HG02610 (cell line): ENCODE measurements at regions not wholly inside any gene's neighbourhood (a gene's known extent, or its start where the extent isn't known, plus 50 kb on each side); places are given as distances from the start of the nearest gene placed in this dataset.
"Not testable (repeated sequence)": the region's sequence is repeated elsewhere in the genome, so short reads cannot be mapped to it uniquely, and the experiment has no call there.

Experiments
- ATAC-seq: cut with Tn5 transposase; IDR thresholded peaks from one replicate; pipeline ENCODE4 v1.9.1; 2021; ENCODE audit warnings: mild to moderate bottlenecking, moderate library complexity; ENCODE audit not compliant: unreplicated experiment

DNA sequence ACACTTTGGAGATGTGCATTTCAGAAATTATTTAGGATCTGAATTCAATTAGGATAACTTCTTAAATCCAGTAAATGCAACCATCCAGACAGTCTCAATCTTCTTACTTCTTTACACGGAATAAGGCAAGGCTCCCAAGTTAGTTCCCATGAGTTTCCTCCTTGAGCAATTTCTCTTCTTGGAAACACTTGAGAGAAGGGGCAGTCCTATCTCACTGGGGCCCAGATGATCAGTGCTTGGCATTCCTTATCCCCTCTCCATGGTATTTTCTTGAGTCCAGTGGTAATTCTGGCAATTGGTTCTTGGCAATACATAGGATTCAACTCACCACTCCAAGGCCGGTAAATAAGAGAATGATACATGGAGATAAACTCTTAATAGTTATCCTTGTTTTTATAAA lies 87.1 kb upstream of the PTHLH start:
- no peak for ATAC-seq

DNA sequence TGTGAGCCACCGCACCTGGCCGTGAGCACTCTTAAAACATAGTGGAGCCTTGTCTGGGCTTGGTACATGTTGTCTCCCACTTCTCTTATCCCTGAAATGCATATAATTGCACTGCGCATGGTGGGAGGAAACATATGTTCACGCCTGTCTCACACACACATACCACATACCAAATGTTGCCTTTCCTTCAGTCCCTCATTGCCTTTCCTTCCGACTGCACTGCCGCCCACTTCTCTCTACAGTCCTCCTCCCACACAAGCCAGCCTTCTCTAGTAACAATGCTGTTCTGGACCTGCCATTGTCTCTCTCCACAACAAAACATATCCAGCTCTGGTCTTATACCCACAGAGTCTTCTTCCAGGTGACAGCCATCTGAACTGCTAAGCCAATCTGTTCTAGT lies 88.3 kb upstream of the PTHLH start:
- no peak for ATAC-seq

DNA sequence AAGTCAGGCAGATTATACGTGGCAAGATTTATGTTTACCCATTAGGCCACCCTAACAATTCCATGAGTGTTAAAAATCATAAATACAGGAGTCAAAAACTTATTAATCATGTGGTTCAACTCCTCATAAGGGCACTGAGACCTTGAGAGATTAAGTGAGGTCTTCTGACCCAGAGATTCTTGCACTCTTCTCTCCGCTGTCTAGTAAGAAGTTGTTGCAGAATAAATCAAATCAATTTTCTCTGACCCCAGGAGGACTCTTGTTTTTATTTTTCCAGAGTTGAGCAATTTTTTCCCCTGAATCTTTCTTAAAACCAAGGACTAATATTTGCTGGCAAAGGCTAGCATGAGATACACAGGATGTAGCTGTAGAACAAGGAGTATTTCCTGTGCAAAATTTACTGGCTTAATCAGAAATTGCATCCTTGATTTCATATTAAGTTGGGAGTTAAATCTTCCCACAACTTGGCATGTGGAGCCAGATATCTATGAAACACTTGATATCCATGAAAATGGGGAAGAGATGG lies 90.9 kb upstream of the PTHLH start:
- no peak for ATAC-seq

DNA sequence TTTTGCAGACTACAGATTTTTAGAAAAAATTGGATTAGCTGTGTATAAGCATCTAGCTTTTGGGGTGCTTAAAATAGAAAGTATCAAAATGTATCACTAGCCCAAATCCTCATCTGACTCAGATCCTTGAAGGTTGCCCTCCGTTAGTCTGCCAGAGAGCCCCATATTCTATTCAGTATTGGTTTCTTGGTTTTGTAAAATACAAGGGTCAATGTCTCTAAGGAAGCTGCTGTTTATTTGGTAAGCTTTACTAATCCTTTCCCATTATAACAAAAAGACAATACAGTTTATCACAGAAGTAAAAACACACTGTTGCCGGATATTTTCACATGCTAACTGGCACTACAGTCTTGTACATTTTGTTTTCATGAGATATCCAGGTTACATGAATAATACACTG lies 92.8 kb upstream of the PTHLH start:
- peak; percentile 70 for ATAC-seq

DNA sequence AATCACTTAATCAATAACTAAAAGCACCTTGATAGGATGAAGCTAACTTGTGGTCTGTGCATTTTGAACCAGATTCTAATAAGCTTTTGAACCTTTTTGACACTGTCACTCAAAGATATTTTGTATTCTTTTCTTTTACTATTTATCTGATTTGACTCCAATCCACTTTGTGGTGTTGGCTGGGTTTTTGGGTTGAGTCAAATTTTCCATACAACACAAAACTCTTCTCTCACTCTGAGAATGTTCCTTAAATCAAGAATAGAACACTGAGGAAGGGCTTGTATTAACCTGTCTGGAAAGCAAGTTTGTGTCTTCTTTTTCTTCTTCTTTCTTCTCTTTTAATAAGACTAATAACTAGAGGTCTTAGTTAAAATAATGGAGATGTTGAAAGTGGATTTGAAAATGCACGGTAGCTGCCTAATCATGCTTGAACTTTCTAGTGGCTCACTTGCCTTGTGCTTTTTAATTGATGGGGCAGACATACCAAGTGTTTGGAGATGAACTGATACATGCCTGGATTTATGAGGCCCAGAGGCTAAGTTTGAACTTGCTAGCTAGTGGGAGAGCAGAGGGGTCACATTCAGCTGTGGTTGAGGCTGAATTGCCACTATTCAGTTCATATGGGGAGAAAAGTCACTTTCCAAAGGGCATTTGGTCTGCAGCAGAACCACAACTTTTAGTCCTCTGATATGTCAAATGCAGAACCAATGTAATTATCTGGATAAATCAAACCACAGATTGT lies 93.5 kb upstream of the PTHLH start:
- peak; percentile 54 for ATAC-seq

DNA sequence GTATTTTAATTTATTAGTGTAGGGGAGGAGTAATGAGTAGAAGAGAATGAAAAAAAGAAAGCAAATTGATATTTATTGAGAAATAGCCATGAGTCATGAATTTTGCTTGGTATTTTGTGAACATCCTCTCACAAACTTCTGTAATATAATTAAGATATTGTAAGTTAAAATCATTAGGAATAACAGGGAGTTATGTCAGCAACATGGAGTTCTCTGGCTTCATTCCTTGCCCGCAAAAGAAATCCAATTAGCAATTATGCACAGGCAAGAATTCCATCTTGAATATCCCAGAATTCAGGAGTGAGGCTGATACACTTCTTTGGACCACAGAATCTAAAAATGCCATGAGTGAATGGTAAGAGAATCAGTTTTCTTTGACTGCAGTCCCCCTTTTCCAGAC lies 94.3 kb upstream of the PTHLH start:
- ATAC-seq = no peak

DNA sequence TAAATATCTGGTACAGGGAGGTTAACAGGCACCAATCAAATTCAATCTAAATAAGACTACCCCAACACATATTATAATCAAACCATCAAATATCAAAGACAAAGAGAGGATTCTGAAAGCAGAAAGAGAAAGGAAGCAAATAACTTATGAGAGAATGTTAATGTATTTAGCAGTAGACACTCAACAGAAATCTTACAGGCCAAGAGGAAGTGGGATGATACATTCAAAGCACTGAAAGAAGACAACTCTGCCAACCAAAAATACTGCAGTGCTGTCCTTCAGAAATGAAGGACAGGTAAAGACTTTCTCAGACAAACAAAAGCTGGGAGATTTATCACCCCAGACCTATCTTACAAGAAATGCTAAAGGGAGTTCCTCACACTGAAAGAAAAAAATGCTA lies 95.9 kb upstream of the PTHLH start:
- ATAC-seq = no peak

DNA sequence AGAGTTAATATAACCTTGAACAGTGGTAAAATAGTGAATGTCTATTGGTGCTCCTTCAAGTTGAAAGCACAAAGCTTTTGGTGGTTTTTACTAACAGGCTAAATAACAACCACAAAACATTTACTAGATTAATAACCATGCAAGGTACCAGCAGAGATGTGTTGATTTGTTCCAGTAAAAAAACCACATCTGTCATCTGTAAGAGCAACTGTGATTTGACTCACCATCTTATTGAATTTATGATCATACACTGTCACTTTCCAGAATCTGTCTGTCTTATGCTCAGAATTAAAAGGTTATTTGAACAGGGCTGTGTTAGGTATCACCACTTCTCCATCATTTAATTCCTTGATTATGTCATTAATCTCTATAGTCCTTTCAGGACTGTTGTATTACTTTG lies 107.0 kb upstream of the PTHLH start:
- no peak for ATAC-seq

DNA sequence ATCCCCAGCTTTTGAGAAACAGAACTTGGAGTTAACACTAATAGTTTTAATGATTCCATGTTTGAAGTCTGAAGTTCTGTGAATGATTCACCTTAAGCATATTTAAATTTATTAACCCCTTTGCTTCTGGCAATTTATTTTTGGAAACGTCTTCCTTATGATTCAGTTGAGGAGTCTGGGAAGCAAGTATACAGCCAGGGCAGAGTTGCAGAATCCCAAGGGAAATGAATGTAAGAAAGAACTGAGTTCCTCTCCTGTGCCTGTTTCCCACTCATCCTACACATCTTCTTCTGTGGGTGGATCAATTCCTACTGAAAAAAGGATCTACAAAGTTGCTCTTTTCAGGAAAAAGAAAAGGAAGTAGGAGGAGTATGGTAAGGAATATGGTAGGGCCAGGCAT lies 108.2 kb upstream of the CCDC91 start:
- ATAC-seq = no peak

DNA sequence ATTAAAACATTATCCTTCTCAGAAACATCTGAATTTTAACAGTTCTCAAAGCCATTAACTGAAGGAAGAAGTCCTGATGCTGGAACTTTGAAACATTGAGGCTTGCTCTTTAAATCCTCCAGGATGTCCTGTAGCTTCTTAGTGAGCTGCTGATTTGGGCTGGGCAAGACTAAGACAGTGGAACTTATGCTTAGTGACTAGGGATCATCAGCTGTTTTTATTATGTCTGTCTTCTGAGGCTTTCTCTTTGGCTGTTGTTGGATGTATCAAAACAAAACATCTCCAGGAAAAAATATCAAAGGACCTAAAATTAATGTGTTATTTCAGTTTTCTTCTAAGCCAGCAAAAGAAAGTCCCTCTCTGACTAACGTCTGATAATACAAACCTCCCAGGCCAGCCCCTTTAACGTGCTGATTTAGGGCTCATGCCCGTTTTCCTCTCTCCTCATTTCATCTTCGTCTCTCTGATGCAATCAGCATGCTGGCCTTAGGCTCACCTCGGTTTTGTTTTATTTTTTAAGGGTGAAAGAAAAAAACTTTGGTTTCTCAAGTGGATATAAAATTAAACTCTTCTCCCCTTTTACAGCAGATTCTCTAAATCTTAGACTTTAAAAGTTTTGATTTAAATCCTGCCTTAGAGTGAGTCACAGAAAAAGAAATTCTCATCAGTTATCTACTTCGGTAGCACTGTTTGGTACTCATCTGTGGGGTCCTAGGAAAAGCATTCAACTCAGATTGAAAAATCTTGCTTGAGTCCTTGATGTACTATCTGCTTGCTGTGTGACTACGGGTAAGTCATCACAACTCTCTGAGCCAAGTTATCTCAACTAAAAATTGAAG lies 106.2 kb upstream of the CCDC91 start:
- no peak for ATAC-seq

DNA sequence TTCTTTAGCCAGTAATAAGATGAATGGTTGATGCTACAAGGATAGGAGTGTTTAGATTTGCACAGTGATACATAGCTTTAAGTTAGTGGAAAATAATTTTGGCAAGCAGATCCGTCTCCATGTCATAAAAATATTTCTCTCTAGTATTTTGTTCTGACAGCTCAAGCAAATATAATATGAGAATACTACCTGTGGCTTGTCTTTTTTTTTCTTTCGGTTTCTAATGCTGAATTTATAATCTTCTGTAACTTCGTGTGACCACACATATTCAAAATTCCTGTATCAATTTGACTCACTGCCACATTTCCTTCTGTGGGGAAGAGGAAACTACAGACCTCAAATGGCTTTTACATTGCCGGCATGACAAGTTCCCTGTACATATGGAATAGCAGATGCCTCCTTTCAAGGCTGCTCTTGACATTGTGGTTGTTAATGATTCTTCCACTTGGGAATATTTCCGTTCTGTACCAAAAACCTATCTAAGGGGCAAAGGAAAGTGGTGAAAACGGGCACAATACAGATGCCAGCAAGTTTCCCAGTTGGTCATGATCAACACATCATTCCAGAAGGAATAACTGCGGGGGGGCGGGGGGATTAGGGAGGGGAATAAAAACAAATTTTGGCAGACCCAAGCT lies 103.6 kb upstream of the CCDC91 start:
- ATAC-seq = peak; percentile 78

DNA sequence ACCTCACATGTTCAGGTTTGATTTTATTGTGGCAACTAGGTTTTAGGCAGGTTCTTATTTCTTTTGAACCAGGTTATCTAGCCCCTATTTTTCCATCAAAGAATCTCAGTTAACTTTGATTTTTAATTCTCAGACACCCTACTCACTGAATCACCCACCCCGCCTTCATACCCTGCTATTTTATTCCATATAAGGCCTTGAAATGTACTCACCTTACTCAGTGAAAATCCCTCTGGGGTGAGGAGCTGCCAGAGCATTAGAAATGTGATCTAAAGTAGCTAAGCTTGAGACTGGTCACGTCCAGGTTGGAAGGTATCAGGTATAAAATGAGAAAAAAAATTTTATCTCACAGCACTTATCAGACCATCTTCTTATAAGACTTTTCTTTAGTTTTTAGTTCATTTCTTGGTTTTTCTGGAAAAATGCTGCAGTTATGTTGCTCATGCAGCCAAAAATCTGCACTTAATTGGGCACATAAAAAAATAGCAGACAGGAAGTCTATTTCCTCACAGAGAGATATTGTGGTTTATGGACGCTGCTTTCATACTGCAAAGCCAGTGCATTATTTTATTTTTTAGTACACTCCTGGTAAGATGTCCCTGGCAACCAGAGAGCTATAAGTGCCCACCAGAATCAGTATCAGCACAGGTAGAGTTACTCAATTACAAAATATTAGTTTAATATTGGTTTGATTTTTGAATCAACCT lies 101.5 kb upstream of the CCDC91 start:
- no peak for ATAC-seq

DNA sequence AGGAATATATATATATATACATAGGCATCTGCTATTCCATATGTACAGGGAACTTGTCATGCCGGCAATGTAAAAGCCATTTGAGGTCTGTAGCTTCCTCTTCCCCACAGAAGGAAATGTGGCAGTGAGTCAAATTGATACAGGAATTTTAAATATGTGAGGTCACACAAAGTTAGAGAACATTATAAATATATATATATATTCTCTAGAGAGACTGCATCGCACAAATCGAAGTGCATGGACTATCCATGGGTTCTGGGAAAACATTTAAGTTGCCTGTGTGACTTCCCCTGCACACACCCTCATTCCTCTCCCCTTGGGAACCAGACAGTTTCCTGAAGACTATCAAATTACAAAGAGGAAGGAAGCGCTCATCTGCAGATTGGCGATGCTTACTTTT lies 100.9 kb upstream of the CCDC91 start:
- no peak for ATAC-seq

DNA sequence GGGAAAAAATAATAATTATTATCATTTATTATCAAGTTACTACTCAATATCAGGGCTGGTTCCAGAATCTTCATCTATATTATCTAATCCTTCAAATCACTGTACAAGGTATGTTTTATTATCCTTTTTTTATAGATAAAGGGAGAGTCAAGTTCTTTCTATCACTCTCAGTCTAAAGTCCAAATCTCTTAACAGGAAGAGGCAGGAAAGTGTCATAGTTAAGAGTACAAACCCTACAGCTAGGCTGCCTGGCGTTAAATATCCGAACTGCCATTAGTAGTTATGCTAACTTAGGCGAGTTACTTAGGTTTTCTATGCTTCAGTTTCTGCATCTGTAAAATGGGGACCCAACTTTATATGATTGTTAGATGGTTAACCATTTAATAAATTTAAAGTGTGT lies 99.4 kb upstream of the CCDC91 start:
- no peak for ATAC-seq

DNA sequence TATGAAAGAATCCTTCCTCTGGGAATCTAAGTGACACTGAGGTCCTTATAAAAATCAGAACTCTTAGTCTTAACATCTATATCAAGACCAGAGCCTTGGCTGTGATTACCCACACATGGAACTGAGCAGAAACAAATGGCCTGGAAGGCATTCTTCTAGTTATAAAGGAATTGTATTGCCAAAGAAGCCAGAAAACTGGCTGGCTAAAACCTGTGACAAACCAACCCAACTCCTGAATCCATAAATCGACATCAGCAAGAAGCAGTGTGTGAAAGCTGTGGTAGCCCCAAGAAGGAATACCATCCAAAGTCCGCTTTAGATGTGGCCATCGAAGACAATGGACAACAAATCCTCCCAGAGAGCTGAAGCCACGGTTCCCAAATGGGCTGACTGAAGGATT lies 97.9 kb upstream of the CCDC91 start:
- no peak for ATAC-seq

DNA sequence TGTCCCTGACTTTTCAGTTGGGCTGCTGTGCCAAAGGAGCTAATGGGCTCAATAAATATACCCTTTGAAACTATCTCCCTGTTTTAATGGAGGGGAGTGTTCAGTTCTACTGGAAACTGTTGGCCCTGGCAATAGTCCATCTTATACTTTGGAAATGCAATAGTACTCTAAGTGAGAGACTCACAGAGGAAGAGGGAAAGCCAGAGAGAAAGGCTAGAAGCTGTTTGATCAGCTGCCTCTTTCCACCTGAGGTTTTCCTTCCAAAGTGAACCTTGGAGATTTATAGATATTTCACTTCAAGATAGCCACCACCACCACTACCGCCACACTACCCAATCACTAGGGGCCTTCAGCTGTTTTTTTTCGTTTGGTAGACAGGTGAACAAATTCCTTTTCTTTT lies 93.6 kb upstream of the CCDC91 start:
- ATAC-seq = no peak

DNA sequence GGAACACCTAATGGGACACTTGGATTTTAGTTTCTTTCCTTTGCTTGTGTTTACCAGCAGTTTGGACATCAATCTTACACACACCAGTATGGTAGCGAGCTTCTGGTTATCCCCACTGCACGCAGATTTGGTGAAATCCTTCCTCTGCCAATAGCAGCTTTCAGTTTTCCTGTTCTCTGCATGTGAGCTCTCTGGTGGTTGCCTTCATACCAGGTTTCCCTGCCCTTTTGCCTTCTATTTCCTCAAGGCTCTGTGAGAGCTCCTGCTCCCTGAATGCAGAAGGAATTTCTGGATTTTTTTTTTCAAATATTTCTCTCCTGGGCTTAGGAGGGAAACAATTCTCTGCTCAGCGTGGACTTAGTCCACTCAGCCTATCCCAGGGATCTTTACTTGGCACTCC lies 93.0 kb upstream of the CCDC91 start:
- ATAC-seq = no peak

DNA sequence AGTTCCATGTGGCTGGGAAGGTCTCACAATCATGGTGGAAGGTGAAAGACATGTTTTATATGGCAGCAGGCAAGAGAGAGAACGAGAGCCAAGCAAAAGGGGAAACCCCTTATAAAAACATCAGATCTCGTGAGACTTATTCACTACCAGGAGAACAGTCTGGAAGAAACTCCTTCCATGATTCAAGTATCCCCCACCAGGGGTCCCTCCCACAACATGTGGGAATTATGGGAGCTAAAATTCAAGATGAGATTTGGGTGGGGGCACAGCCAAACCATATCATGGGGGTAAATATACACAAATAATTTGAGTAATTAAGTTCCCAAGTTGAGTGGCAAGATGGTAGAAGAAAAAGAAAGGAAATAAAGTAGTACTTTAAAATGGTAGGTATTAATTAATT lies 91.0 kb upstream of the CCDC91 start:
- ATAC-seq = not testable (repeated sequence)

DNA sequence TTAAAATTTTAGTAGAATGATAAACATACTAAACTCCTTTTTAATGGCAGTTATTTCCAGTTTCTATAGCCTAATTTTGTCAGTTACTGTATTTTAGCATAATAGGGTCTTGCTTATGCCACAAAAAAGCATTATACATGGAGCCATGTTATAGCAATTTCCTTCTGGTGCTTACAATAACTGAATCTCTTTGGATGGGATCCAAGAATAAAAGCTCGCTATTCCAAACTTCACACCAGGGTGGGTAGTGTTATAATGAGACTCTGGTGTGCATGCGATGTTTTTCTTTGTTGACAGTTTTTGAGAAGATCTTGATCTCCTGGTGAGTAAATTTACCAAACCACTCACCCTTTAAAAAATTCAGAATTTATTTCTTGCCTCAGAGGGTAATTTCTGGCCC lies 90.4 kb upstream of the CCDC91 start:
- no peak for ATAC-seq

DNA sequence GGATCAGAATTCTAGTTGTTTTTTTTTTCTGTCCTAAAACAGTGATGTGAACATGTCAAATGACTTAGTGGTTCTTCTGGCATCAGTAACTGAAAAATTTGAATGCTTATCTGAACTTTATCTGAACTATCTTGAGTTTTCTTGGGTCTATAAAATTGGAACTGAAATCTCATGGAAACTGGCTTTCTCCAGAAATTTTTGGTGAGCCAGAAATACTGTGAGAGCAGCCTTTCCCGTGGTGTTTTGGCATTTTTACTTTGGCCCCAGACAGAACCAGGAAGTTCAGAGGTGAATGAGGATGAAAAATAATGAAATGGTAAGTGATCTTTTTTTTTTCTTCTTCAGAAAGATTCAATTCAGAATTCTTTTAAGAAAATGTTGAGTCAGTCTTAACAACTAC lies 89.5 kb upstream of the CCDC91 start:
- ATAC-seq = no peak

DNA sequence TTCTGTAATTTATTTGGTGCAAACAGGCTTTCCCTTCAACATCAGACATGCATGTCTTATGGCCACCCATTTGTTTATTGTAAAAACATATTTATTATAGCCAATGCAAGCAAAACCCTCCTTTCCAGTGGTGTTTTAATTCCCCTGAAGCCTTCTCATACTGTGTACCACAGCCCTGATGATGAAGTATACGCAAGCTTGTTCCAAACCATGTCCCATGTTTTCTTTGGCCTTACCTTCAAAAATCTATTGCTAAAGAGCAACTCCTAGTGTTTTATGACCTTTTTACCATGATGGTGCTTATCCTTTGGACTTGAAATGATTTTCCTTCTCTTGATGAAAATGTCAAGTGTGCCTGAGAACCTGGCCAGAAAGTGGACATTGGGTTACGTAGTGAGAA lies 85.9 kb upstream of the CCDC91 start:
- no peak for ATAC-seq
